ENCODE measurements at regions not wholly inside any gene's neighbourhood (a gene's known extent, or its start where the extent isn't known, plus 50 kb on each side); places are given as distances from the start of the nearest gene placed in this dataset.

DNA sequence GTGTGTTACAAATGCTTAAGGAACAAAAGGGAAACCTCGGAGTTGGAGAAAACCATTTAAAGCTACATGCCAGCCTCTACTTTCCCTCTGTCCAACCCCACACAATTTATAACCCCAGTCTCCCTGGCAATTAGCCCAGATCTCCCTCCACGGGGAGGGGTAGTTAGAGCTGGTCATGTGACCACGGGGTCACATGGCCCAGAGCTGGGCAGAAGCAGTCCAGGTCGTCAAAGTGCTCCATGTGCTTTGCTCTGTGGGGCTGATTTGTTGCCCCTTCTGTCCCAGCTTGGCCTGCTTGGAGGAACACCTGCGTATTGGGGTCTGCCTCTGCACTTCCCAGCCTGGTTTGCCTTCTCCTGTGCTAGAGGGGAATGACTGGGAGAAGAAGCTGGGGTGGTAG, 219.1 kb downstream of the RBM19 start:
- no peak for DNase-seq (ENCODE audit: low read depth)
- TF ChIP-seq, protein P1, sequence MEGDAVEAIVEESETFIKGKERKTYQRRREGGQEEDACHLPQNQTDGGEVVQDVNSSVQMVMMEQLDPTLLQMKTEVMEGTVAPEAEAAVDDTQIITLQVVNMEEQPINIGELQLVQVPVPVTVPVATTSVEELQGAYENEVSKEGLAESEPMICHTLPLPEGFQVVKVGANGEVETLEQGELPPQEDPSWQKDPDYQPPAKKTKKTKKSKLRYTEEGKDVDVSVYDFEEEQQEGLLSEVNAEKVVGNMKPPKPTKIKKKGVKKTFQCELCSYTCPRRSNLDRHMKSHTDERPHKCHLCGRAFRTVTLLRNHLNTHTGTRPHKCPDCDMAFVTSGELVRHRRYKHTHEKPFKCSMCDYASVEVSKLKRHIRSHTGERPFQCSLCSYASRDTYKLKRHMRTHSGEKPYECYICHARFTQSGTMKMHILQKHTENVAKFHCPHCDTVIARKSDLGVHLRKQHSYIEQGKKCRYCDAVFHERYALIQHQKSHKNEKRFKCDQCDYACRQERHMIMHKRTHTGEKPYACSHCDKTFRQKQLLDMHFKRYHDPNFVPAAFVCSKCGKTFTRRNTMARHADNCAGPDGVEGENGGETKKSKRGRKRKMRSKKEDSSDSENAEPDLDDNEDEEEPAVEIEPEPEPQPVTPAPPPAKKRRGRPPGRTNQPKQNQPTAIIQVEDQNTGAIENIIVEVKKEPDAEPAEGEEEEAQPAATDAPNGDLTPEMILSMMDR (IDR thresholded peaks at IDR 0.05; ENCODE audit: low read length, missing control alignments) = no peak
- no peak overlapping the region for H3K4me3 ChIP-seq (replicated peaks; ENCODE audit: low read depth, low read length)

GRCh38 chr12:113744802-113745395, 221.2 kb downstream of the RBM19 start:
- TF ChIP-seq, protein P1 (IDR thresholded peaks at IDR 0.05; ENCODE audit: low read length, missing control alignments) = no peak
- H3K4me3 ChIP-seq (replicated peaks; ENCODE audit: low read depth, low read length) = no peak overlapping the region
- no peak for DNase-seq (ENCODE audit: low read depth)

DNA sequence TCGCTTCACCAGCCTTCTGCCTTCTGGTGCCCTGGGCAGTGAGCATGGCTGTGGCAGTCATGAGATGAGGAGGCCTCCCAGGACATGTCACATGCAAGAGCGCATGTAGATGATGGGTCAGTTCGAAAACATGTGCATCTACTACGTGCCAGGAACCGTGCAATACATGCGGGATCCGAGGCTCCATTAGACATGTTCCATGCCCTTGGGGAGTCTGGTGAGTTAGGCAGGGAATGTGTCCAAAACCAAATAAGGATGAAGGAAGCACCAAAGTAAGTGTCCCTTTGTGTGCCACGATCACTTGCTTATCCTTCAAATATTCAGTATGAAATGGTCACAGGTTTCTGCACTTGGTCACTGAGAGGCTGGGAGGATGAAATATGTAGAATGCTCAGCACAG, 223.3 kb downstream of the RBM19 start:
- TF ChIP-seq, protein P1 (IDR thresholded peaks at IDR 0.05; ENCODE audit: low read length, missing control alignments) = no peak
- H3K4me3 ChIP-seq (replicated peaks; ENCODE audit: low read depth, low read length) = no peak overlapping the region
- no peak for DNase-seq (ENCODE audit: low read depth)

DNA sequence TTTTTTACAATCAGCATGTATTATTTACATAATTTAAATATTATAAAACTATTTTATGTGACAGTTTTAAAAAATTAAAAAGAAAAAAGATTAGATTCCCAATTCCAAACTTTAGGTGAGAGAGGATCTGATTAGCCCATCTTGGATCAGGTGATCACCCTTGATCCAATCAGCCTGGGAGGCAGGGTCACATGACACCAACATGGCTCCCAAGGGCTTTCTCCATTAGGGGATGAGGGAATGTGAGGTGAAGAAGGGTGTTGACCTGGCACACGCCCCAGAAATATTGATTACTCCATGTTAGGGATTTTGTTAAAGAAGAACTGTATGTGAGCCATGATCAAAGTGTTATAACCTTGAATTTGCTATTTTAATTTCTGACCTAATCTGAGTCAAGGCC, 225.4 kb downstream of the RBM19 start:
- TF ChIP-seq, protein P1 (IDR thresholded peaks at IDR 0.05; ENCODE audit: low read length, missing control alignments) = no peak
- no peak overlapping the region for H3K4me3 ChIP-seq (replicated peaks; ENCODE audit: low read depth, low read length)
- no peak for DNase-seq (ENCODE audit: low read depth)

DNA sequence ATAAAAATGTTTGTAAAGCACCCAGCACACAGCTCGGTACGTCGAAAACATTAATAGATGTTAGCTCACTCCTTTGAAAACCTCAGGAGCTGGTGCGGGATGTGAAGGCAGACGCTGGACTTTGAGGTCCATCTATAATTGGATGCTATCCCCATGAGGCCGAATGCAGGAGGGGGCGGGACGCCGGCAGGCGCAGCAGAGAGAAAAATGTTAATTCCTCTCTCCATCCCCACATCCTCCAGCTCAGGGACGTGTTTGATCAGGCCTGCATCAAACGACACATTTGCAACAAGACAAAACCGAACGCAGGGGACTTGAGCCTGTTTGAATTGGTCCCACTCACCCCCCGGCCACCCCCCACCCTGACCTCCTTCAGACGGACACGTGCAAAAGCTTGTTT, 231.0 kb downstream of the RBM19 start:
- TF ChIP-seq, protein P1 (IDR thresholded peaks at IDR 0.05; ENCODE audit: low read length, missing control alignments) = no peak
- no peak overlapping the region for H3K4me3 ChIP-seq (replicated peaks; ENCODE audit: low read depth, low read length)
- no peak for DNase-seq (ENCODE audit: low read depth)

DNA sequence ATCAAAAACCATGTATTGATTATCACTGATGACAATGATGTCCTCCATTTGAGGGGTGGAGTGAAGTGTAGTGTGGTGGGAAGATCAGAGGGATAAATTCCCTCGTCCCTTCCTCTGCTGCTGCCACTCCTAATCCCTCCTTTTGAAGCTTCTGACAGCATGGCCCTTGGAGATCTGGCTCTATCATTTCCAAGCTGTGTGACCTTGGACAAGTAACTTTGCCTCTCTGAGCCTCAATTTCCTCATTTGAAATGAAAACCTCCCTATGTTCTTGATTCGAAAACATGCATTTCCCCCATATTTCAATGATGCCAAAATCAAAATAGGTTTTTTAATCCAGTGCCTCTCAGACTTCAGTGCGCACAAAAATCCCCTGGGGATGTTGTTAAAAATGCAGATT, 231.6 kb downstream of the RBM19 start:
- H3K4me3 ChIP-seq (replicated peaks; ENCODE audit: low read depth, low read length) = no peak overlapping the region
- DNase-seq (ENCODE audit: low read depth) = no peak
- TF ChIP-seq, protein P1 (IDR thresholded peaks at IDR 0.05; ENCODE audit: low read length, missing control alignments) = no peak

GRCh38 chr12:113732916-113733315, 233.2 kb downstream of the RBM19 start:
- TF ChIP-seq, protein P1 (IDR thresholded peaks at IDR 0.05; ENCODE audit: low read length, missing control alignments) = no peak
- DNase-seq (ENCODE audit: low read depth) = no peak
- no peak overlapping the region for H3K4me3 ChIP-seq (replicated peaks; ENCODE audit: low read depth, low read length)
